BLaER1 (cell line): ENCODE measurements at regions not wholly inside any gene's neighbourhood (a gene's known extent, or its start where the extent isn't known, plus 50 kb on each side); places are given as distances from the start of the nearest gene placed in this dataset.

ENCODE experiments used
- H3K27ac ChIP-seq: shearing (Covaris generic); formaldehyde crosslinking; 2 replicates; pipeline ENCODE4 v1.8.1; 2022
- H3K27me3 ChIP-seq: shearing (Covaris generic); formaldehyde crosslinking; 2 replicates; pipeline ENCODE4 v1.8.1; 2022
- H3K36me3 ChIP-seq: shearing (Covaris generic); formaldehyde crosslinking; 2 replicates; pipeline ENCODE4 v1.8.1; 2022
- H3K4me1 ChIP-seq: shearing (Covaris generic); formaldehyde crosslinking; 2 replicates; pipeline ENCODE4 v1.8.1; 2022
- H3K4me2 ChIP-seq: shearing (Covaris generic); formaldehyde crosslinking; 2 replicates; pipeline ENCODE4 v1.8.1; 2022
- H3K4me3 ChIP-seq: shearing (Covaris generic); formaldehyde crosslinking; 2 replicates; pipeline ENCODE4 v1.8.1; 2022
- H3K9ac ChIP-seq: shearing (Covaris generic); formaldehyde crosslinking; 2 replicates; pipeline ENCODE4 v1.8.1; 2022
- H3K9me3 ChIP-seq: shearing (Covaris generic); formaldehyde crosslinking; 2 replicates; pipeline ENCODE4 v1.8.1; 2022
- H4K20me1 ChIP-seq: shearing (Covaris generic); formaldehyde crosslinking; 2 replicates; pipeline ENCODE4 v1.8.1; 2022
- Cebpa-rat ChIP-seq: shearing (Covaris generic); IDR thresholded peaks from 2 replicates; pipeline ENCODE4 v1.8.1; 2022

- Histone ChIP-seq H3K9ac (no peak overlapping the region), H3K4me3 (no peak overlapping the region), H3K9me3 (no peaks in the 10 kb centered on the region), H4K20me1 (no peaks in the 10 kb centered on the region), H3K27me3 (no peaks in the 10 kb centered on the region), H3K36me3 (no peaks in the 10 kb centered on the region), H3K27ac (no peak overlapping the region), H3K4me2 (no peak overlapping the region), H3K4me1 (no peaks in the 10 kb centered on the region)
- no peak for TF ChIP-seq Cebpa-rat
These were observed 80.2 kb downstream of the C6orf118 start for GRCh38 chr6:165229216-165229615.

- Histone ChIP-seq H3K4me1 (no peaks in the 10 kb centered on the region), H3K27ac (no peak overlapping the region)
These were observed 81.6 kb downstream of the C6orf118 start for GRCh38 chr6:165227644-165228329.

GRCh38 chr6:165223736-165224135 is 85.7 kb downstream of the C6orf118 start:
- Histone ChIP-seq H3K4me3 (no peak overlapping the region), H3K9me3 (no peaks in the 10 kb centered on the region), H3K9ac (no peak overlapping the region), H3K4me1 (no peaks in the 10 kb centered on the region), H3K27ac (no peak overlapping the region), H3K27me3 (no peaks in the 10 kb centered on the region), H4K20me1 (no peaks in the 10 kb centered on the region), H3K36me3 (no peaks in the 10 kb centered on the region), H3K4me2 (no peak overlapping the region)
- TF ChIP-seq Cebpa-rat: no peak

More at GRCh38 chr6:165227644-165228329, 81.6 kb downstream of the C6orf118 start:
- Histone ChIP-seq H3K4me3 (no peak overlapping the region), H3K4me2 (no peak overlapping the region), H3K9me3 (no peaks in the 10 kb centered on the region), H3K27me3 (no peaks in the 10 kb centered on the region), H4K20me1 (no peaks in the 10 kb centered on the region), H3K36me3 (no peaks in the 10 kb centered on the region), H3K9ac (no peak overlapping the region)
- no peak for TF ChIP-seq Cebpa-rat

- Histone ChIP-seq H3K4me1 (no peaks in the 10 kb centered on the region), H3K27ac (no peak overlapping the region), H3K9ac (no peak overlapping the region), H3K36me3 (no peaks in the 10 kb centered on the region), H3K4me3 (no peak overlapping the region), H3K4me2 (no peak overlapping the region), H3K27me3 (no peaks in the 10 kb centered on the region), H3K9me3 (no peaks in the 10 kb centered on the region), H4K20me1 (no peaks in the 10 kb centered on the region)
- TF ChIP-seq Cebpa-rat: no peak
These were observed 86.3 kb downstream of the C6orf118 start for GRCh38 chr6:165223101-165223500.

GRCh38 chr6:165222315-165223025 is 86.9 kb downstream of the C6orf118 start:
- Histone ChIP-seq H4K20me1 (no peaks in the 10 kb centered on the region), H3K9ac (no peak overlapping the region), H3K36me3 (no peaks in the 10 kb centered on the region), H3K4me3 (no peak overlapping the region), H3K4me1 (no peaks in the 10 kb centered on the region), H3K27ac (no peak overlapping the region), H3K4me2 (no peak overlapping the region), H3K9me3 (no peaks in the 10 kb centered on the region), H3K27me3 (no peaks in the 10 kb centered on the region)
- TF ChIP-seq Cebpa-rat: no peak

- no peak overlapping the region for H3K4me2 ChIP-seq
- H3K4me1 ChIP-seq: no peaks in the 10 kb centered on the region
- H3K9me3 ChIP-seq: no peaks in the 10 kb centered on the region
- H3K36me3 ChIP-seq: no peaks in the 10 kb centered on the region
- no peak overlapping the region for H3K27ac ChIP-seq
- no peaks in the 10 kb centered on the region for H3K27me3 ChIP-seq
- H3K4me3 ChIP-seq: no peak overlapping the region
- no peaks in the 10 kb centered on the region for H4K20me1 ChIP-seq
- TF ChIP-seq Cebpa-rat: no peak
- H3K9ac ChIP-seq: no peak overlapping the region
These were observed 89.4 kb downstream of the C6orf118 start for GRCh38 chr6:165220045-165220444.

- H4K20me1 ChIP-seq: no peaks in the 10 kb centered on the region
- H3K27ac ChIP-seq: no peak overlapping the region
- H3K27me3 ChIP-seq: no peaks in the 10 kb centered on the region
- H3K9me3 ChIP-seq: no peaks in the 10 kb centered on the region
- no peak for TF ChIP-seq Cebpa-rat
- no peak overlapping the region for H3K4me2 ChIP-seq
- no peak overlapping the region for H3K4me3 ChIP-seq
- no peaks in the 10 kb centered on the region for H3K4me1 ChIP-seq
- no peak overlapping the region for H3K9ac ChIP-seq
- H3K36me3 ChIP-seq: no peaks in the 10 kb centered on the region
These were observed 89.8 kb downstream of the C6orf118 start for GRCh38 chr6:165219629-165220028.

GRCh38 chr6:165218829-165219228 is 90.6 kb downstream of the C6orf118 start:
- Histone ChIP-seq H3K36me3 (no peaks in the 10 kb centered on the region), H3K9ac (no peak overlapping the region), H3K27ac (no peak overlapping the region), H4K20me1 (no peaks in the 10 kb centered on the region), H3K9me3 (no peaks in the 10 kb centered on the region), H3K4me3 (no peak overlapping the region), H3K27me3 (no peaks in the 10 kb centered on the region), H3K4me2 (no peak overlapping the region), H3K4me1 (no peaks in the 10 kb centered on the region)
- TF ChIP-seq Cebpa-rat: no peak

- TF ChIP-seq Cebpa-rat: no peak
- Histone ChIP-seq H3K9ac (no peak overlapping the region), H3K4me2 (no peak overlapping the region), H3K4me3 (no peak overlapping the region), H3K4me1 (no peaks in the 10 kb centered on the region), H3K27ac (no peak overlapping the region), H3K9me3 (no peaks in the 10 kb centered on the region), H3K27me3 (no peaks in the 10 kb centered on the region), H3K36me3 (no peaks in the 10 kb centered on the region), H4K20me1 (no peaks in the 10 kb centered on the region)
These were observed 102.6 kb downstream of the C6orf118 start for GRCh38 chr6:165206798-165207197.

- no peaks in the 10 kb centered on the region for H4K20me1 ChIP-seq
- H3K9me3 ChIP-seq: no peaks in the 10 kb centered on the region
These were observed 103.8 kb downstream of the C6orf118 start for GRCh38 chr6:165205632-165206031.

More at GRCh38 chr6:165205632-165206031, 103.8 kb downstream of the C6orf118 start:
- H3K4me1 ChIP-seq: no peaks in the 10 kb centered on the region
- no peak overlapping the region for H3K4me3 ChIP-seq
- H3K36me3 ChIP-seq: no peaks in the 10 kb centered on the region
- H3K27ac ChIP-seq: no peak overlapping the region
- no peak overlapping the region for H3K9ac ChIP-seq
- TF ChIP-seq Cebpa-rat: no peak
- no peaks in the 10 kb centered on the region for H3K27me3 ChIP-seq
- H3K4me2 ChIP-seq: no peak overlapping the region
